Osteocyte (in vitro differentiated cells): ENCODE measurements at regions not wholly inside any gene's neighbourhood (a gene's known extent, or its start where the extent isn't known, plus 50 kb on each side); places are given as distances from the start of the nearest gene placed in this dataset.

Experiments
- DNase-seq: peaks from one replicate; pipeline ENCODE4 v3.0.0; 2021; ENCODE audit warnings: mixed read lengths; ENCODE audit not compliant: unreplicated experiment; ENCODE audit errors: extremely low spot score
- H3K27ac Mint-ChIP-seq: one replicate; pipeline ENCODE4 v1.8.0; 2021; ENCODE audit warnings: mild to moderate bottlenecking, mixed read lengths; ENCODE audit not compliant: unreplicated experiment
- H3K27me3 Mint-ChIP-seq: one replicate; pipeline ENCODE4 v1.8.0; 2021; ENCODE audit warnings: mixed read lengths; ENCODE audit not compliant: unreplicated experiment
- H3K36me3 Mint-ChIP-seq: one replicate; pipeline ENCODE4 v1.8.0; 2021; ENCODE audit warnings: mixed read lengths; ENCODE audit not compliant: unreplicated experiment
- H3K4me1 Mint-ChIP-seq: one replicate; pipeline ENCODE4 v1.8.0; 2021; ENCODE audit warnings: mixed read lengths; ENCODE audit not compliant: unreplicated experiment
- H3K4me3 Mint-ChIP-seq: one replicate; pipeline ENCODE4 v1.8.0; 2021; ENCODE audit warnings: mild to moderate bottlenecking, moderate library complexity, mixed read lengths; ENCODE audit not compliant: unreplicated experiment
- H3K9me3 Mint-ChIP-seq: one replicate; pipeline ENCODE4 v1.8.0; 2021; ENCODE audit warnings: mixed read lengths; ENCODE audit not compliant: unreplicated experiment
- CTCF ChIP-seq: fragments of 200-600 bp; sonication (generic); IDR thresholded peaks from 2 replicates; pipeline ENCODE4 v1.5.0; 2021; ENCODE audit warnings: antibody characterized with exemption, mild to moderate bottlenecking, moderate library complexity

GRCh38 chr4:141459020-141459419, 177.4 kb upstream of the IL15 start:
- H3K4me1 Mint-ChIP-seq: peaks cover 7% of the 10 kb centered on the region
- DNase-seq: no peak
- H3K9me3 Mint-ChIP-seq: peaks cover 6% of the 10 kb centered on the region
- no peak for TF ChIP-seq CTCF
- H3K27ac Mint-ChIP-seq: no peak overlapping the region
- no peak overlapping the region for H3K4me3 Mint-ChIP-seq
- no peaks in the 10 kb centered on the region for H3K27me3 Mint-ChIP-seq
- no peaks in the 10 kb centered on the region for H3K36me3 Mint-ChIP-seq

- peaks cover 6% of the 10 kb centered on the region for H3K9me3 Mint-ChIP-seq
Measured at GRCh38 chr4:141462361-141462760, 174.0 kb upstream of the IL15 start.

GRCh38 chr4:141463678-141464077, 172.7 kb upstream of the IL15 start:
- H3K4me1 Mint-ChIP-seq: peaks cover 8% of the 10 kb centered on the region
- no peak for DNase-seq
- H3K27ac Mint-ChIP-seq: no peak overlapping the region
- peaks cover 6% of the 10 kb centered on the region for H3K9me3 Mint-ChIP-seq
- no peak for TF ChIP-seq CTCF
- no peaks in the 10 kb centered on the region for H3K27me3 Mint-ChIP-seq
- no peak overlapping the region for H3K4me3 Mint-ChIP-seq
- no peaks in the 10 kb centered on the region for H3K36me3 Mint-ChIP-seq

More at GRCh38 chr4:141462361-141462760, 174.0 kb upstream of the IL15 start:
- H3K4me1 Mint-ChIP-seq: peaks cover 8% of the 10 kb centered on the region
- H3K4me3 Mint-ChIP-seq: no peak overlapping the region
- TF ChIP-seq CTCF: no peak
- no peaks in the 10 kb centered on the region for H3K36me3 Mint-ChIP-seq
- no peak for DNase-seq
- no peaks in the 10 kb centered on the region for H3K27me3 Mint-ChIP-seq
- no peak overlapping the region for H3K27ac Mint-ChIP-seq

- Mint-ChIP-seq H3K27me3 (no peaks in the 10 kb centered on the region), H3K4me3 (no peak overlapping the region), H3K9me3 (peaks cover 6% of the 10 kb centered on the region), H3K36me3 (no peaks in the 10 kb centered on the region), H3K27ac (no peak overlapping the region), H3K4me1 (peaks cover 11% of the 10 kb centered on the region)
- DNase-seq: no peak
- TF ChIP-seq CTCF: no peak
Measured at GRCh38 chr4:141464366-141464765, 172.0 kb upstream of the IL15 start.

GRCh38 chr4:141465171-141465570, 171.2 kb upstream of the IL15 start:
- Mint-ChIP-seq H3K36me3 (no peaks in the 10 kb centered on the region), H3K27ac (no peak overlapping the region), H3K4me3 (no peak overlapping the region), H3K9me3 (peaks cover 6% of the 10 kb centered on the region), H3K27me3 (no peaks in the 10 kb centered on the region), H3K4me1 (peaks cover 14% of the 10 kb centered on the region)
- no peak for TF ChIP-seq CTCF
- no peak for DNase-seq
